Keratinocyte (primary cell): ENCODE measurements at regions not wholly inside any gene's neighbourhood (a gene's known extent, or its start where the extent isn't known, plus 50 kb on each side); places are given as distances from the start of the nearest gene placed in this dataset.

Experiments used
- DNase-seq: peaks from one replicate; pipeline ENCODE4 v3.0.0-alpha.2; 2011; ENCODE audit warnings: low read depth, missing footprints, low spot score
- FAIRE-seq: peaks from 2 replicates; lab custom pipeline; 2011; peaks lifted over from hg19 to GRCh38; lab: Jason Lieb, UNC
- H2AFZ ChIP-seq: 2 replicates; pipeline ENCODE4 v1.6.0; 2012; ENCODE audit warnings: low read length, control low read depth, inconsistent platforms; ENCODE audit not compliant: control insufficient read depth
- H3K27ac ChIP-seq: 2 replicates; pipeline ENCODE4 v1.5.1; 2011; ENCODE audit warnings: low read length; ENCODE audit not compliant: control insufficient read depth, insufficient read depth
- H3K27me3 ChIP-seq: 3 replicates; pipeline ENCODE4 v1.6.0; 2011; ENCODE audit warnings: low read length; ENCODE audit not compliant: control insufficient read depth, insufficient read depth; ENCODE audit errors: extremely low read depth
- H3K36me3 ChIP-seq, 2 experiments: 2 replicates in 1 of 2; 3 replicates in 1 of 2; pipeline ENCODE4 v1.5.1; 2011; ENCODE audit warnings: low read length in 2 of 2, mild to moderate bottlenecking in 1 of 2; ENCODE audit not compliant: control insufficient read depth in 2 of 2, insufficient read depth in 2 of 2; ENCODE audit errors: extremely low read depth in 1 of 2
- H3K4me1 ChIP-seq: 3 replicates; pipeline ENCODE4 v1.5.1; 2011; ENCODE audit warnings: low read length; ENCODE audit not compliant: control insufficient read depth, insufficient read depth; ENCODE audit errors: extremely low read depth
- H3K4me2 ChIP-seq: 3 replicates; pipeline ENCODE4 v1.6.0; 2011; ENCODE audit warnings: low read depth, low read length; ENCODE audit not compliant: control insufficient read depth, insufficient read depth; ENCODE audit errors: extremely low read depth
- H3K4me3 ChIP-seq, 3 experiments: fragments of 200-600 bp in 1 of 3; sonication (generic) in 1 of 3; 2 replicates in 2 of 3; 3 replicates in 1 of 3; pipeline ENCODE4 v1.5.1; 2011 to 2016; ENCODE audit warnings: low read length in 3 of 3, mild to moderate bottlenecking in 3 of 3, control low read depth in 2 of 3, inconsistent platforms in 1 of 3, low read depth in 1 of 3, mixed read lengths in 1 of 3, mixed run types in 1 of 3, moderate library complexity in 1 of 3; ENCODE audit not compliant: control insufficient read depth in 2 of 3, insufficient read depth in 2 of 3; ENCODE audit errors: extremely low read depth in 1 of 3
- H3K79me2 ChIP-seq: 2 replicates; pipeline ENCODE4 v1.6.0; 2012; ENCODE audit warnings: low read length; ENCODE audit not compliant: control insufficient read depth, insufficient read depth
- H3K9ac ChIP-seq: 3 replicates; pipeline ENCODE4 v1.6.0; 2011; ENCODE audit warnings: low read length; ENCODE audit not compliant: control insufficient read depth, insufficient read depth; ENCODE audit errors: extremely low read depth
- H3K9me1 ChIP-seq: 3 replicates; pipeline ENCODE4 v1.6.0; 2011; ENCODE audit warnings: low read length; ENCODE audit not compliant: control insufficient read depth, insufficient read depth; ENCODE audit errors: extremely low read depth
- H3K9me3 ChIP-seq: 2 replicates; pipeline ENCODE4 v1.5.1; 2012; ENCODE audit warnings: low read depth, low read length; ENCODE audit not compliant: control insufficient read depth
- H4K20me1 ChIP-seq: 3 replicates; pipeline ENCODE4 v1.6.0; 2011; ENCODE audit warnings: low read length; ENCODE audit not compliant: control insufficient read depth, insufficient read depth; ENCODE audit errors: extremely low read depth
- EZH2 ChIP-seq: IDR thresholded peaks from one replicate; pipeline ENCODE4 v1.6.1; 2012; ENCODE audit warnings: inconsistent platforms, mild to moderate bottlenecking, low read length, moderate library complexity
- dilution Hi-C: fragments of 300-500 bp; cut with MboI; formaldehyde crosslinking; loops from one replicate; pipeline ENCODE4 v1.7.0; 2020; ENCODE audit warnings: low sequenced_read_pairs; ENCODE audit not compliant: extremely low pct_ligation_motif_present
- TF ChIP-seq, protein P1 (sequence below), 3 experiments: IDR thresholded peaks in 1 of 3; conservative IDR thresholded peaks in 1 of 3; optimal IDR thresholded peaks in 1 of 3; 2 replicates in 2 of 3; 3 replicates in 1 of 3; pipeline versions ENCODE3 to v1.5.1; 2011; ENCODE audit warnings: low read length in 3 of 3, mild to moderate bottlenecking in 3 of 3, moderate library complexity in 2 of 3, control low read depth in 1 of 3, inconsistent platforms in 1 of 3; ENCODE audit not compliant: insufficient read depth in 2 of 3; ENCODE audit errors: extremely low read depth in 1 of 3

DNA sequence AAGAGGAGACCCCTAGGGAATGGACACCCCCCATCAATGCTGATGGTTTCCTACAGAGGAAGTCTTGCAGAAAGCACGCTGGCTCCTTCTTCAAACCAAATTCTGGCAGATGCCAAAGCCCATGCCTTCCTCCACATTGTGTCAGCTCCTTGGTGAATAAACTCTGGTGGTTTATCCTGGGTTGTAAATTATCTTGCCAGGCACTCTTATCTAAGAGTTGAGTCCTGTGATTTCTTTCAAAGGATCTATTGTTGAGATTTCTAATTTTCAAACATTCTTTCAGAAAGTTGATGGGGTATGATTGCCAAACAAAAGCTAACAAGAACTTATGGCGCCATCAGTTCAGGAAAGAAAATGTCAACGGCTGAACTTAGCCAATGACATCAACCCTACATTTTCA, 160.4 kb downstream of the NSG2 start:
- H3K9me3 ChIP-seq = no peaks in the 10 kb centered on the region
- H3K4me2 ChIP-seq = no peak overlapping the region
- no peaks in the 10 kb centered on the region for H4K20me1 ChIP-seq
- dilution Hi-C loops = no loop called here
- no peak for FAIRE-seq
- no peaks in the 10 kb centered on the region for H3K27me3 ChIP-seq
- no peaks in the 10 kb centered on the region for H3K36me3 ChIP-seq
- TF ChIP-seq, protein P1, sequence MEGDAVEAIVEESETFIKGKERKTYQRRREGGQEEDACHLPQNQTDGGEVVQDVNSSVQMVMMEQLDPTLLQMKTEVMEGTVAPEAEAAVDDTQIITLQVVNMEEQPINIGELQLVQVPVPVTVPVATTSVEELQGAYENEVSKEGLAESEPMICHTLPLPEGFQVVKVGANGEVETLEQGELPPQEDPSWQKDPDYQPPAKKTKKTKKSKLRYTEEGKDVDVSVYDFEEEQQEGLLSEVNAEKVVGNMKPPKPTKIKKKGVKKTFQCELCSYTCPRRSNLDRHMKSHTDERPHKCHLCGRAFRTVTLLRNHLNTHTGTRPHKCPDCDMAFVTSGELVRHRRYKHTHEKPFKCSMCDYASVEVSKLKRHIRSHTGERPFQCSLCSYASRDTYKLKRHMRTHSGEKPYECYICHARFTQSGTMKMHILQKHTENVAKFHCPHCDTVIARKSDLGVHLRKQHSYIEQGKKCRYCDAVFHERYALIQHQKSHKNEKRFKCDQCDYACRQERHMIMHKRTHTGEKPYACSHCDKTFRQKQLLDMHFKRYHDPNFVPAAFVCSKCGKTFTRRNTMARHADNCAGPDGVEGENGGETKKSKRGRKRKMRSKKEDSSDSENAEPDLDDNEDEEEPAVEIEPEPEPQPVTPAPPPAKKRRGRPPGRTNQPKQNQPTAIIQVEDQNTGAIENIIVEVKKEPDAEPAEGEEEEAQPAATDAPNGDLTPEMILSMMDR (optimal IDR thresholded peaks at IDR 0.05 in 1 of 3, IDR thresholded peaks at IDR 0.05 in 1 of 3, conservative IDR thresholded peaks at IDR 0.05 in 1 of 3; ENCODE audit: extremely low read depth in 1 of 3, insufficient read depth in 2 of 3, low read length in 3 of 3) = no peak
- no peak for TF ChIP-seq EZH2
- no peaks in the 10 kb centered on the region for H3K4me1 ChIP-seq
- no peak overlapping the region for H3K4me3 ChIP-seq
- no peaks in the 10 kb centered on the region for H3K79me2 ChIP-seq
- H3K9ac ChIP-seq = no peak overlapping the region
- H3K9me1 ChIP-seq = no peaks in the 10 kb centered on the region
- no peak for DNase-seq
- H2AFZ ChIP-seq = no peak overlapping the region
- no peak overlapping the region for H3K27ac ChIP-seq

- no peaks in the 10 kb centered on the region for H3K4me1 ChIP-seq
- H3K9ac ChIP-seq = no peak overlapping the region
- dilution Hi-C loops = no loop called here
Measured at GRCh38 chr5:174210596-174211276, 165.2 kb downstream of the NSG2 start.

More at GRCh38 chr5:174210596-174211276, 165.2 kb downstream of the NSG2 start:
- FAIRE-seq (no peak), DNase-seq (no peak)
- Histone ChIP-seq H2AFZ (no peak overlapping the region), H3K27ac (no peak overlapping the region), H3K27me3 (no peaks in the 10 kb centered on the region), H3K36me3 (no peaks in the 10 kb centered on the region), H3K79me2 (no peaks in the 10 kb centered on the region), H3K4me3 (no peak overlapping the region), H3K9me1 (no peaks in the 10 kb centered on the region), H3K9me3 (no peaks in the 10 kb centered on the region), H3K4me2 (no peak overlapping the region), H4K20me1 (no peaks in the 10 kb centered on the region)
- no peak for TF ChIP-seq EZH2
- TF ChIP-seq, protein P1 (optimal IDR thresholded peaks at IDR 0.05 in 1 of 3, IDR thresholded peaks at IDR 0.05 in 1 of 3, conservative IDR thresholded peaks at IDR 0.05 in 1 of 3; ENCODE audit: extremely low read depth in 1 of 3, insufficient read depth in 2 of 3, low read length in 3 of 3) = no peak
